Right cardiac atrium (tissue), 5 donors: ENCODE measurements at regions not wholly inside any gene's neighbourhood (a gene's known extent, or its start where the extent isn't known, plus 50 kb on each side); places are given as distances from the start of the nearest gene placed in this dataset.
A peak's percentile ranks its signal among the peaks of the same experiment; 100 is the strongest.

Experiments
- ATAC-seq, 2 donors: fragments of 200-7000 bp; cut with Tn5 transposase; one replicate each; pipeline versions ENCODE4 v1.8.0 to v1.9.1; 2020; ENCODE audit warnings: moderate library complexity in 2 of 2, mild to moderate bottlenecking in 1 of 2
- DNase-seq, 3 donors: peaks; one replicate each; pipeline ENCODE4 v3.0.0-alpha.2; 2020
- H3K27ac ChIP-seq: one replicate; pipeline ENCODE4 v1.5.1; 2013; ENCODE audit warnings: mild to moderate bottlenecking, low read length, control low read depth, moderate library complexity
- H3K27me3 ChIP-seq: one replicate; pipeline ENCODE4 v1.6.1; 2013; ENCODE audit not compliant: control insufficient read depth, insufficient read depth
- H3K4me1 ChIP-seq: one replicate; pipeline ENCODE4 v1.6.1; 2013; ENCODE audit warnings: low read length; ENCODE audit not compliant: control insufficient read depth, insufficient read depth
- H3K4me3 ChIP-seq: one replicate; pipeline ENCODE4 v1.5.1; 2013; ENCODE audit warnings: low read length, control low read depth
- H3K9me3 ChIP-seq: one replicate; pipeline ENCODE4 v1.6.1; 2013; ENCODE audit warnings: low read length; ENCODE audit not compliant: control insufficient read depth
- WGBS: extraction: QIAGEN DNeasy Blood & Tissue Kit; methylation state at CpG from one replicate; pipeline ENCODE4 v1.1.7; 2013; 5-methylcytosine and 5-hydroxymethylcytosine counted together
- intact Hi-C, 4 donors: fragments of 100-400 bp; cut with DNase I; formaldehyde crosslinking; loops; one replicate each; pipeline versions ENCODE4 v1.11.0 to v1.14.0; 2022 to 2023
- donor health status: healthy with polysubstance abuse.
- donor health status: DM: no; HTN: yes; CAD: no.
- donor health status: DM: no; HTN: no; CAD: no.
- donor health status: DM: no; HTN: yes; CAD: no; lungs with severe emphysema.
- donor health status: DM: yes; HTN: yes; CAD: no.

- no peaks in the 10 kb centered on the region for H3K27me3 ChIP-seq
- intact Hi-C loops: no loop called here
- H3K9me3 ChIP-seq: no peaks in the 10 kb centered on the region
- H3K4me1 ChIP-seq: no peaks in the 10 kb centered on the region
- WGBS: 74% methylated on average over 5 of the region's 5 CpGs
- H3K4me3 ChIP-seq: no peak overlapping the region
- no peak overlapping the region for H3K27ac ChIP-seq
- ATAC-seq: no peak
- DNase-seq: no peak
Measured at GRCh38 chr22:42330170-42330569, 59.7 kb upstream of the TCF20 start.

GRCh38 chr22:42329504-42329903, 59.1 kb upstream of the TCF20 start:
- Histone ChIP-seq H3K27ac (no peak overlapping the region), H3K4me3 (no peak overlapping the region), H3K9me3 (no peaks in the 10 kb centered on the region), H3K4me1 (no peaks in the 10 kb centered on the region), H3K27me3 (no peaks in the 10 kb centered on the region)
- 89% methylated on average over 9 of the region's 9 CpGs for WGBS
- ATAC-seq: no peak
- no peak for DNase-seq
- intact Hi-C loops: no loop called here

GRCh38 chr22:42328784-42329145, 58.3 kb upstream of the TCF20 start:
- 76% methylated on average over 8 of the region's 8 CpGs for WGBS
- intact Hi-C loops: no loop called here
- H3K4me3 ChIP-seq: no peak overlapping the region
- no peaks in the 10 kb centered on the region for H3K4me1 ChIP-seq
- H3K9me3 ChIP-seq: no peaks in the 10 kb centered on the region
- no peak overlapping the region for H3K27ac ChIP-seq
- no peak for DNase-seq
- ATAC-seq: no peak
- no peaks in the 10 kb centered on the region for H3K27me3 ChIP-seq

GRCh38 chr22:42328130-42328783, 57.8 kb upstream of the TCF20 start:
- 76% methylated on average over 13 of the region's 13 CpGs for WGBS
- ATAC-seq (no peak), DNase-seq (no peak)
- H3K27me3 ChIP-seq: no peaks in the 10 kb centered on the region
- no peaks in the 10 kb centered on the region for H3K4me1 ChIP-seq
- H3K27ac ChIP-seq: no peak overlapping the region
- no peaks in the 10 kb centered on the region for H3K9me3 ChIP-seq
- no peak overlapping the region for H3K4me3 ChIP-seq
- intact Hi-C loops: no loop called here

GRCh38 chr22:42327462-42328129, 57.1 kb upstream of the TCF20 start:
- intact Hi-C loops: no loop called here
- Histone ChIP-seq H3K4me3 (no peak overlapping the region), H3K27ac (no peak overlapping the region), H3K27me3 (no peaks in the 10 kb centered on the region), H3K4me1 (no peaks in the 10 kb centered on the region), H3K9me3 (no peaks in the 10 kb centered on the region)
- ATAC-seq (no peak), DNase-seq (no peak)
- 78% methylated on average over 11 of the region's 11 CpGs for WGBS

- intact Hi-C loops: no loop called here
- Histone ChIP-seq H3K27me3 (no peaks in the 10 kb centered on the region), H3K4me1 (no peaks in the 10 kb centered on the region), H3K9me3 (no peaks in the 10 kb centered on the region), H3K4me3 (no peak overlapping the region), H3K27ac (no peak overlapping the region)
- DNase-seq: no peak
- ATAC-seq: no peak
- 63% methylated on average over 13 of the region's 13 CpGs for WGBS
Measured at GRCh38 chr22:42326801-42327200, 56.3 kb upstream of the TCF20 start.

GRCh38 chr22:42326301-42326700, 55.8 kb upstream of the TCF20 start:
- WGBS: 89% methylated on average over 8 of the region's 8 CpGs
- intact Hi-C loops: no loop called here
- no peak overlapping the region for H3K27ac ChIP-seq

GRCh38 chr22:42324990-42325710, 54.7 kb upstream of the TCF20 start:
- H3K4me1 ChIP-seq: no peaks in the 10 kb centered on the region
- ATAC-seq (peak in 1 of 2 donors; percentile 41), DNase-seq (peak in 1 of 3 donors; percentile 64)
- H3K27me3 ChIP-seq: no peaks in the 10 kb centered on the region
- no peaks in the 10 kb centered on the region for H3K9me3 ChIP-seq
- 40% methylated on average over 17 of the region's 17 CpGs for WGBS
- H3K27ac ChIP-seq: no peak overlapping the region
- intact Hi-C loops: no loop called here
- no peak overlapping the region for H3K4me3 ChIP-seq

More at GRCh38 chr22:42326301-42326700, 55.8 kb upstream of the TCF20 start:
- Histone ChIP-seq H3K4me1 (no peaks in the 10 kb centered on the region), H3K9me3 (no peaks in the 10 kb centered on the region), H3K4me3 (no peak overlapping the region), H3K27me3 (no peaks in the 10 kb centered on the region)
- no peak for ATAC-seq
- DNase-seq: no peak

GRCh38 chr22:42324566-42324965, 54.1 kb upstream of the TCF20 start:
- DNase-seq: no peak
- no peak overlapping the region for H3K27ac ChIP-seq
- no peak for ATAC-seq
- no peak overlapping the region for H3K4me3 ChIP-seq
- 68% methylated on average over 5 of the region's 5 CpGs for WGBS
- no peaks in the 10 kb centered on the region for H3K9me3 ChIP-seq
- no peaks in the 10 kb centered on the region for H3K4me1 ChIP-seq
- no peaks in the 10 kb centered on the region for H3K27me3 ChIP-seq
- intact Hi-C loops: no loop called here

GRCh38 chr22:42323971-42324370, 53.5 kb upstream of the TCF20 start:
- Histone ChIP-seq H3K27ac (no peak overlapping the region), H3K9me3 (no peaks in the 10 kb centered on the region), H3K27me3 (no peaks in the 10 kb centered on the region), H3K4me3 (no peak overlapping the region), H3K4me1 (no peaks in the 10 kb centered on the region)
- intact Hi-C loops: no loop called here
- DNase-seq: no peak
- no peak for ATAC-seq
- WGBS: 96% methylated on average over 2 of the region's 2 CpGs

GRCh38 chr22:42322562-42322926, 52.1 kb upstream of the TCF20 start:
- DNase-seq (no peak), ATAC-seq (no peak)
- no peaks in the 10 kb centered on the region for H3K9me3 ChIP-seq
- no peaks in the 10 kb centered on the region for H3K4me1 ChIP-seq
- H3K27me3 ChIP-seq: no peaks in the 10 kb centered on the region
- 86% methylated on average over 4 of the region's 4 CpGs for WGBS
- no peak overlapping the region for H3K27ac ChIP-seq
- H3K4me3 ChIP-seq: no peak overlapping the region
- intact Hi-C loops: no loop called here
